ENCODE measurements at regions not wholly inside any gene's neighbourhood (a gene's known extent, or its start where the extent isn't known, plus 50 kb on each side); places are given as distances from the start of the nearest gene placed in this dataset.

DNA sequence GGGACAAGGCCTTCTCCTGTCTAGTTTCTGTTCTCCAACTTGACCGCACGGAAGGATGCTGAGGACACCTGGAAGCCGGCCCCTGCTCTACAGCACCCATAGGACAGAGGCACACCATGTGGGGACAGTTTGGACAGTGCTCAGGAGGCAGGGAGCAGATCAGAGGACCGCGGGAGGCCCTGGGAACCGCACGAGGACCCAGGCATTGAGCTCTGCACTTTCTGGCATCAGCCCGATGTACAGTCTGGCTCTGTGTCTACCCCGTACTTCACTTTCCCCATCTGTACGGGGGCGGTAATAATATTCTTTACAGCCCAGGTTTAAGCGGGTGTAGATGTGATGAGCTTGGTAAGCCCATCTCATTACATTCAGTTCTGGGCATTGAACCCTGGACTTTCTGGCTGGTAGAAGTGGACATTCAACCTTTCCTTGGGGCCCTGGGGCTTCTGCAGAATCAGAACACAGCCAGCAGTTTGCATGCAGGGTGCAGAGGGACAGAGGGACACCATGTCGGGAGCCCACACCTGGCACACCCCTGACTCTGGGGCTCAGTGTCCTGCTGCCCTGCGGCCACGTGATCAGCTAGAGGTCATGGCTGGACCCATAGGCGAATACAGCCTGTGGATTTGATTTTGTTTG, 258.7 kb downstream of the SEC14L1 start:
- DNase-seq (ENCODE audit: extremely low read depth in 1 of 11, low read depth in 9 of 11, low spot score in 4 of 11) = no peak

DNA sequence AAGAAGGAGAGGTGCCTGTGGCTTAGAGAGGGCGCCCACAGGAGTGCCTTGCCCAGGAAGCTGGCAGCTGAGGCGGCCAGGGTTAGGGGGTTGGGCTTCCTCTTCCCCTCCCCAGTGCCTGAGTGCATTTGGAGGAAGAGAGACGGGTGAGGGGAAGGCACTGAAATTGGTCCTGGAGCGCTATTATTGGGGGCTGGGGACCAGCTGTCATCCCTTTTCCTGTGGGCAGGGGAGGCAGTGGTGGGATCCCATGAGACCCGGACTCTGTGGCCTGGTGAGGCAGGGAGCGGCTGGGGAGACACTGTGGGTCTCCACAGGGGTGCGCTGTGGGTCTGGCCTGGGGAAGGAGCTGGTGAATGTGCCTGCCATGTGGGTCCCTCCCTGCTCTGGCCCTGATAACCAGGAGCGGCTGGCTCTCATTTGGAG, 259.7 kb downstream of the SEC14L1 start:
- DNase-seq (ENCODE audit: extremely low read depth in 1 of 11, low read depth in 9 of 11, low spot score in 4 of 11) = no peak

DNA sequence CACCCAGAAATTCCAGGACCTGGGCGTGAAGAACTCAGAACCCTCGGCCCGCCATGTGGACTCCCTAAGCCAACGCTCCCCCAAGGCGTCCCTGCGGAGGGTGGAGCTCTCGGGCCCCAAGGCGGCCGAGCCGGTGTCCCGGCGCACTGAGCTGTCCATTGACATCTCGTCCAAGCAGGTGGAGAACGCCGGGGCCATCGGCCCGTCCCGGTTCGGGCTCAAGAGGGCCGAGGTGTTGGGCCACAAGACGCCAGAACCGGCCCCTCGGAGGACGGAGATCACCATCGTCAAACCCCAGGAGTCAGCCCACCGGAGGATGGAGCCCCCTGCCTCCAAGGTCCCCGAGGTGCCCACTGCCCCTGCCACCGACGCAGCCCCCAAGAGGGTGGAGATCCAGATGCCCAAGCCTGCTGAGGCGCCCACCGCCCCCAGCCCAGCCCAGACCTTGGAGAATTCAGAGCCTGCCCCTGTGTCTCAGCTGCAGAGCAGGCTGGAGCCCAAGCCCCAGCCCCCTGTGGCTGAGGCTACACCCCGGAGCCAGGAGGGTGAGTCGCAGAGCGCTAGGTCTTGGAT, 261.5 kb downstream of the SEC14L1 start:
- no peak for DNase-seq (ENCODE audit: extremely low read depth in 1 of 11, low read depth in 9 of 11, low spot score in 4 of 11)

DNA sequence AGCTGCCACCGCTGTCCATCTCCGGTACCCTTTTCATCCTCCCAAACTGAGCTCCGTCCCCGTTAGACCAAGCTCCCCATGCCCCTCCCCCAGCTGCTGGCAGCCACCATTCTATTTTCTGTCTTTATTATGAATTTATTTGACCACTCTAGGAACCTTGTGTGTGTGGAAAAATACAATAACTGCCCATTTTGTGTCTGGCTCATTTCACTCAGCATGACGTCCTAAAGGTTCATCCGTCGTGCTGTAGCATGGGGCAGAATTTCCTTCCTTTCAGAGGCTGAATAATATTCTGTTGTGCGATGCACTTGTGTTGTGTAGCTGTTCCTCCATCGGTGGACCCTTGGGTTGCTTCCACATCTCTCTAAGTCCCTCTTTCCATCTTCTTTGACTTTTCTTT, 263.1 kb downstream of the SEC14L1 start:
- no peak for DNase-seq (ENCODE audit: extremely low read depth in 1 of 11, low read depth in 9 of 11, low spot score in 4 of 11)

DNA sequence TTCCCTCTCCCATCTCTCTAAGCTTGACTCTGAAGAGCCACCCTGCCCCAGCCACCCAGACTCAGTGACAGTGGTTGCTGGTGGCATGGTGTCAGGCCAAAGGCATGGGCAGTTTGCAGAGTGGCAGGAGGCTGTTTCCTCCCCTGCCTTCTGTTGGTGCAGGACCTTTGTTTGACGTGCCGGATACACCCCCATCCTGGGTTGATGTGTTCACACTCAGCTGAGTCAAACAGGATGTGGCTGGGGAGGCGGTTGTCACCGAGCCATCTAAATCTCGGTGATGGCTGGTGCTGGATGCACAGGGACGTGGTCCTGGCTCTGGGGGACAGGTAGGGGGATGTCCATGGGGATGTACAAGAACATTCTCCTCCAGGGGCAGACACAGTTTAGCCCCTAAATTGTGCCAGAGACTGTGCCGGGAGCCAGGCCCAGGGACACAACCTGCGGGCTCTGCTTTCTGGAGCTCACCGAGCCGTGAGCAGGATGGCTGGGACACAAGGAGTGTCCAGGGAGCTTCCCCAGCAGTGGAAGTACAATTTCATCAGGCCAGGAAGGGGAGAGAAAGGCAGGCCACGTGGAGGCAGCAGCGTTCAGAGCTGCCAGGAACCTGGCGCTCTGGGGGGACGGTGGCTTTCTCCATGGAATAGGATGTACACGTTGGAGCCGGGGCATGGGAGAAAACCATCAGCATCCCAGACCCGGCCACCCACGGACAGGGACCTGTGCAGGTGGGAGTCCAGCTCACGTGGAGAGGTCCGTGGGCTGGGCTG, 264.2 kb downstream of the SEC14L1 start:
- DNase-seq (ENCODE audit: extremely low read depth in 1 of 11, low read depth in 9 of 11, low spot score in 4 of 11) = no peak

DNA sequence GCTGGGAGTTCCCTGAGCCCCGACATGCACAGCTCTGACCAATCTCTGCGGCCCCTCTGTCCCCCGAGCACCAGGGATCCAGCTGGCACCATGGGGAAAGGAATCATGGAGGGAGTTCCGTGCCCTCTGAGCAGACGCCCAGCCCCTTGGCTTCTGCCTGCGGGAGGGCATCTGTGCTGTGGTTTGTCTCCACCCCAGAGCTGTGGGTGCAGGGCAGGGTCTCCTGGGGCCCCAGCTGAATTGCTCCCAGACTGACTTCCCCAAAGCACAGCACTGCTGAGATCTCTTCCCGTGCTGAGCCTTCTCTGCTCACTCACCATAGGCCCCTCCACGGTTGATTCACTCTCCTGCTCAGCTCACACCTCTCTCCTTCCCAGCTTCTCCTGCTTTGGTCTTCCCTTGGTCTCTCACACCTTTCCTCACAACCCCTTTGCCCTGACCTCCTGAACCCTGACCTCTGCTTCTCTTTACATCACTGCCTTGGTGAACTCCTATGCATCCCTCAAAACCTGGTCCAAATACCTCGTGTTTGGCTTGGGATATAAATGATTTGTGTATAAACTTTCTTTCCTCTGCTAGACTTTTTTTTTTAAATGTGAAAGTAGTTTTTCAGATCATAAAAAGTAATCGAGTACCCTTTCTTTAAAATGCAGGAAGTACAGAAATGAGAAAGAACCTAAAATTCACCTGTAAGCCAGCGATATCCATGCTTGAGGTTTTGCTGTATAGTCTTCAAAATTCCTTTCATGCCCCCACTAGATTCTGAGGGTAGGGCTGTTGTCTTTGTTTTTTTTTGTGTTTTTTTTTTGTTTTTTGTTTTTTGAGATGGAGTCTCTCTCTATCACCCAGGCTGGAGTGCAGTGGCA, 265.3 kb downstream of the SEC14L1 start:
- no peak for DNase-seq (ENCODE audit: extremely low read depth in 1 of 11, low read depth in 9 of 11, low spot score in 4 of 11)

DNA sequence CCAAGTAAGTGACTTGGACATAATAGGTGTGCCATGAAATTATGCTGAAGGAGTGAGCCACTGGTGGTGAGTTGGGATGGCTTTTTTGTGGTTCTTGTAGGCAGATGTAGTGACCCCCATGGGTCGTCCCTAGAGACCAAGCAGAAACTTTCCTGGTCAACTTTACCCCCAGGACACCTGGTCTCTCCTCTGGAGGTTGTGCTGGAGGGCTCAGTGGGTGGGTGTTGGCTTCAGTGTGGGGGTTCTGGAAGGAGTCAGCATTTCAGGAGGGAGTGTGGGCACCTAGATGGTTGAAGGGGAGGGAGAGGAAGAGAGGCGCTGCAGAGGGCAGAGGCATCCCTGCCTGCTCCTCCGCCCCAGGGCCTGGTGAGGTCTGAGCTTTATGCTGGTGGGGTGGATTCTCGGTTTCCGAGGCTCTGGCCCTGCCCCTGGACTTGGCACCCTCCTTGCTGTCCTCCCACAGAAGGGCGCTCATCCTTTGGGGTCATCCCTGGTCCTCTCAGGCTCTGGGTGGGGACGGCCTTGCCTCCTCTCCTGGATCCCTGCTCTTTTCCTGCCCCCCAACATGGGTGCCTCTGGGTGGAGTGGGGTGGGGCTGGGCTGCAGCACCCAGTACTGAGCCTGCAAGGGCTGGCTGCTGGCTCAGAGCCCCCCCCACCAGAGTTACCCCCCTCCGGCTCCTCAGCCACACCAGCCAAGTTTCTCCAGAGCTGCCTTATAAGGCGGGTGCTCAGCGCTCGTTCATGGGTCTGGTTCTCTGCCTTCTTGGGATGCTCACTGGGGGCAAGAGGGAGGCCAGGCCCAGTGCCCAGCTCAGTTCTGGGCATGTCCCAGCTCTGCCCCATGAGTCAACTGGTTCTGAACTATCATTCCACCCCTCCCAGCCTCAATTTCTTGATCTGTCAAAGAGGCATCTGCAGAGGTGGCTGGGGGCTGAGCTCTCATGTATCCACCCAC, 266.8 kb downstream of the SEC14L1 start:
- no peak for DNase-seq (ENCODE audit: extremely low read depth in 1 of 11, low read depth in 9 of 11, low spot score in 4 of 11)

DNA sequence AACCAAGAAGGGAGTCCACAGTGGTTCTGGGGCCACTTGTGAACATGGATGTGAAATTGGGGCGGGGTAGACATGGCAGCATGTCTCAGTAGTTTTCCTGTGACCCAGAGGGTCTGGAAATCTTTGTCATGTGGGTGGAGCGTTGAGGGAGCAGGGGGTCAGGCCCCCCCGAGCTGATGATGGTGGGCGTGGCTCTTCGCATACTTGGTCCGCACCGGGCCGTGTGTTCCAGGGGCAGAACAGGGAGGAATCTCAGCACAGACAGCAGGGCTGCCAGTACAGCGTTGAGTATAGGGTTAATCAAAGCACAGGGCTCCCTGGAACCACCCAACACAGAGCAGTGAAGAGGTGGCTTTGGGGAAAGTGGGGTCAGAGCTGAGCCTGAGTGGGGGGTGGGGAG, 267.5 kb downstream of the SEC14L1 start:
- DNase-seq (ENCODE audit: extremely low read depth in 1 of 11, low read depth in 9 of 11, low spot score in 4 of 11) = no peak

DNA sequence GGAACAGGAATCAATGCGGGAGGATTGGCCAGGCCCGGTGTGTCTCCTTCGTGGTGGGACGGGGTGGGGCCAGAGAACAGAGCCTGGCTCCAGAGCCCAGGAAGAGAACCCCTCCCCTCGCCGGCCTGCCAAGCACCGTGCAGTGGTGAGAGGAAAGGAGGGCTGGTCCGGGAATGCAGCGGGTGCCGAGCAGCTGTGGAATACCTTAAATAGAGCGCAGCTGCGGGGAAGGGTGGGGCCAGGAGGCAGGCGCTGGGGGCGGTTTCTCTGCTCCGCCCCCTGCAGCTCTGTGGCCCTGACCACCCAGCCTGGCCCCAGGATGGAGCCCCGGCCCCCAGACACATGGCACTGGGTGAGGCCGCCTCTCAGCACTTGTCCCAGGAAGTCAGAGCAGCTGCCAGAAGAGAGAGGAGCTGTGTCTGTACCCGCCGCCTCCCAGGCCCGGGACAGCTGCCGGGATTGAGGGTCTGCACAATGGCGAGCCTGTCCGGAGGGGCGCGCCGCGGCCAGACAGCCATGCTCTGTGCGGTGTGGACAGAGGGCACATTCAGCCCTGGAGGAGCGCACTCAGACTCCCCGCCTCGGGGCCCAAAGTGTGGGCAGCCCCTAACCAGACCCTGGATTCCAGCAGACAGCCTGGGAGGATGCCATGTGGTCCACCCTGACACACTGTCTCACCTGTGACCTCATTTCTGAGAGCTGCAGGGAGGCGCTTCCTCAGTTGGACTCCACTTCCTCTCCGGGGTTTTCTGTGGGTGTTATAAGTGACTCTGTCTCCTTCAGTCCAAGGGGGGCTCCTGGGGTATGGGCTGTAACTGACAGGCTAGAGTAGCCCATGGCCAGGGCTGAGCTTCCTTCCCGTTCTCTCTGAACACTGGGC, 268.8 kb downstream of the SEC14L1 start:
- DNase-seq (ENCODE audit: extremely low read depth in 1 of 11, low read depth in 9 of 11, low spot score in 4 of 11) = no peak

DNA sequence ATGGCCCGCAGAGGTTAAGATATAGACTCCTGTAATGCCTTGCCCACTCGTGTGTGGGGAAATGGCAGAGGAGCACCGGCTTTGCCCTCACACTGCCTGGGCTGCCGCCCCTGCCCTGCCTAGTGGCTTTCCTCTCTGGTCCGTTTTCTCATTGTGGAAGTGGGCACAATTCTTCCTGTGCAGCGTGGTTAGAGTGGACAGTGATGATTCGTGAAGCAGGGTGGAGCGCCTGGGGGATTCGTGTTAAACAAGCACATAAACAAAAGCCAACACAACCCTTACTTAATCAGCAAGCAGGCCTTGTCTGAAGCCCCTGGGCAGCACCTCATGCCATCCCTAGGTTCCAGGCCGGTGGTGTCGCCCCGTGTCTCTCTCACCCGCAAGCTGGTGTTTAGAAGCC, 269.7 kb downstream of the SEC14L1 start:
- DNase-seq (ENCODE audit: extremely low read depth in 1 of 11, low read depth in 9 of 11, low spot score in 4 of 11) = no peak

DNA sequence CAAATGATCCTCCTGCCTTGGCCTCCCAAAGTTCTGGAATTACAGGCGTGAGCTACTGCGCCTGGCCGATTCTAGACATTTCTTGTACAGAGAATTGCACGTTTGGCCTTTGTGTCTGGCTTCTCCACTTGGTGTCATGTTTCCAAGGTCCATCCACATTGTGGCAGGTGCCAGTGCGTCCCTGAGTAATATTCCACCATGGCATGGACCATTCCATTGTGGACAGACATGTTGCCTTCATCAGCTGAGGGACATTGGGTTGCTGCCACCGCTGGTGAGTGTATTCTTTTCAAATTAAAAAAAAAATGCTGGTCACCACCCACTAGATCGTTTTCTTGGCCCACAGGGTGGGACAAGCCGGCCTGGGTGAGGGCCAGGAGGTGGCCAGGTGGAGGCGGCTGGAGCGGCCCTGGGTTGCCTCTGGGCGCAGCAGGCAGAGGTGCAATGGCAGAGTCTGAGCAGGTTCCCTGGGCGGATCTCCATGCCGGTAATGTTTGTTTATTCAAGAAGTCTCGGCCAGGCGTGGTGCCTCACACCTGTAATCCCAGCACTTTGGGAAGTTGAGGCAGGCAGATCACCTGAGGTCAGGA, 274.1 kb downstream of the SEC14L1 start:
- DNase-seq (ENCODE audit: extremely low read depth in 1 of 11, low read depth in 9 of 11, low spot score in 4 of 11) = no peak

DNA sequence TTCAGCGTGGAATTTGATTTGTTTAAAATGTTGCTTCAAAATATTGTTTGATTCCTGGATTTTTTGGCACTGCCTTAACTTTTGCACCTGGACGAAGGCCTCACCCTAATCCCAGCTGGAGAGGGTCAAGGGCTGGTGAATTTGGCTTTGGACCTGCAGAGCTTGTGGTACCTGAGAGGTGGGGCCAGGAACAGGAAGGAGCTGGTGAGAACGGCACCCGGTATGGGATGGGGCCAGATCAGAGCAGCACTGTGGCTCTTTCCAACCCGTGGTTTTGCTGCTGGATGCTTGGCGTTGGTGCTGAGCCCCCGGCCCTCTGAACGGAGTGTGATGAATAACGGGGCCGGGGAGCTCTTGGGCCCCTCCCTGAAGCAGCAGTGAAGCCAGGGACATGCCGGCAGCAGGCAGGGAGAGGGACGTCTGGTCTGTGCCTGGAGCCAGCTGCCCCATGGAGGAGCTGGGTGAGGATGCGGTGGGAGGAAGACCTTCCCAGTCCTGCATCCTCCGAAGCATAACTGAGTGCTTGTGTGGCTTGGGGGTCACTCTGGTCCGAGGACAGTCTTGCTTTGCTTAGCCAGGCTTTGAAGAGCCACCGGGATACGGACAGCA, 275.4 kb downstream of the SEC14L1 start:
- DNase-seq (ENCODE audit: extremely low read depth in 1 of 11, low read depth in 9 of 11, low spot score in 4 of 11) = no peak

DNA sequence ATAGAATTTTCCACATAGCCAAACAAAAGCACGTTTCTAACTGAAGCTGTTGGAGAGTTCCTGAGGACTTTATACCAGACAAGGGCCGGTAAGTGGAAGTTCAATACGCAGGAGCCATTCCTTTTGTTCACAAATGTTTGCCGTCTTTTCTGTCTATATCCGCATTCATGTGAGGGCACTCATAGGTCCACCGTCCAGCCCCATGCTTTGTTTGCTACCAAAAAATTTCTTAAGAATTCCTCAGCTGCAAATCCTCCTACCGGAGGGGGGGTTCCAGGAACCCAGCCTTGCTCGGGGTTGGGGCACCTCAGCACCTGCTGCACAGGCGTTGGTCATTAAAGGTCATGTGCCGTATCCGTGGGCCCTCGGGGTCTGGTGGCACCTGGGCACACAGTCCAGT, 276.8 kb downstream of the SEC14L1 start:
- no peak for DNase-seq (ENCODE audit: extremely low read depth in 1 of 11, low read depth in 9 of 11, low spot score in 4 of 11)

DNA sequence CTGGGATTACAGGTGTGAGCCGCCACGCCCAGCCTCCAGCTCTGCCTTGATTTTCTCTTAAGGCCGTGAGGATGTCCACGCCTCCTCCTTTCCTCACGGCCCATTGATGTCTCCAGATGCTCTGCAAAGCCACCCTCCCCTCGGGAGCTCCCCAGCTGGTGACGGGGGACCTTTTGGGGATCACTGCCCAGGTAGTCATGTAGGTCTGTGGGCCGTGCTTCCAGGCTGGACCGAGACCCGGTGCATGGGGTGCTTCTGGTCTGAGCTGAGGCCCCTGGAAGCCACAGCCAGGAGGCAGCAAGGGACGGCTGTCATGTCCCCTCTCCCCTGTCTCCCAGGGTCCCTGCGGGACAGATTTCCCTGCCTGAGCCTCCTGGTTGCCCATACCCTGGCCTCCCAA, 277.8 kb downstream of the SEC14L1 start:
- DNase-seq (ENCODE audit: extremely low read depth in 1 of 11, low read depth in 9 of 11, low spot score in 4 of 11) = no peak

DNA sequence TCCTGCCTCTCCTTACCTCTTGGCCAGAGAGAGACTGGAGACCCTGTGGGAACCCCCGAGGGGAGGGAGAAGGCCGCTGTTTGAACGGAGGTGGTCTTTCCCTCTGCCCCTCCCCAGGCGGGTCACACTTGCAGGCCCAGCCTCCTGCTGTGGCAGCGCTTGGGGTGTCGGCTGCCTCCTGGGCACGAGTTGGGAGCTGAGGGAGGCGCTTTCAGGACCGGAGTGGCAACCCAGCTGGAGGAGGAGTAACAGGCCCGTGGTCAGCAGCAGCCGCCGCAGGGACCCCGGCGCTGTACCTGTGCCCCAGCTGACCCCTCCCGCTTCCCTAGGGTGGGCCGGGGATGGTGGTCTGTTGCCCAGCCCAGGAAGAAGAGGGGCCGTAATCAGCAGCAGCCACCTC, 278.3 kb downstream of the SEC14L1 start:
- DNase-seq (ENCODE audit: extremely low read depth in 1 of 11, low read depth in 9 of 11, low spot score in 4 of 11) = no peak

DNA sequence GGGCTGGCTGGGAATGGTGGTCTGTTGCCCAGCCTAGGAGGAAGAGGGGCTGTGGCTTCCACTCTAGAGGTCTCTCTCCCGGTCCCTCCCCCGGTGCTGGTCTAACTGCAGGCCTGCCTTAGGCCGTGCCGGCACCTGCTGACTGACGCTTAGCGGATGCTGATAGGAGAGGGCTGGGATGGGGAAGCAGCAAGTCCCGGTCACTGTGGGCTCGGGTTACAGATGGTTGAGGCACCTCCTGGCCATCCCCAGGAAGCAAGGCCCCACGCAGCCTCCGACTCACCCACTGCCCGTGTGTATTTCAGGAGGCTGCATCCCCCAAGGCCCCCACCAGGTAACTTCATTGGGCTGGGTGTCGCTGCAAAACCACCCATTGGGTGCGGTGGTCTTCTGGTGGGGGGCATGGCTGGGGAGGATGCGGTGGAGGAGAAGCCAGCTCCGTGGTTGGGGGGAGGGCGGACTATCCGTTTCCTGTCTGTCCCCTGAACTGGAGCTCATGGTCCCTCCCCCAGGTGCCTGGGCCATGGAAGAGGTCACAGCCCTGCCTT, 278.9 kb downstream of the SEC14L1 start:
- DNase-seq (ENCODE audit: extremely low read depth in 1 of 11, low read depth in 9 of 11, low spot score in 4 of 11) = no peak

All from renal cortex interstitium (tissue), 11 donors.